T47D (cell line): ENCODE measurements at regions not wholly inside any gene's neighbourhood (a gene's known extent, or its start where the extent isn't known, plus 50 kb on each side); places are given as distances from the start of the nearest gene placed in this dataset.
"Not testable (repeated sequence)": the region's sequence is repeated elsewhere in the genome, so short reads cannot be mapped to it uniquely, and the experiment has no call there.

Experiments
- DNase-seq, 2 experiments: peaks; one replicate each; pipeline versions ENCODE4 v3.0.0 to v3.0.0-alpha.2; 2011 to 2012; ENCODE audit warnings: low read depth in 1 of 2, low spot score in 1 of 2
- JUND ChIP-seq: IDR thresholded peaks from 2 replicates; pipeline ENCODE4 v1.6.1; 2012; ENCODE audit warnings: low read depth
- in situ Hi-C: cut with HindIII; loops from 2 replicates; pipeline ENCODE4 v1.10.0; 2016; ENCODE audit warnings: low sequenced_read_pairs, low pct_unique_long_range_greater_than_20kb

DNA sequence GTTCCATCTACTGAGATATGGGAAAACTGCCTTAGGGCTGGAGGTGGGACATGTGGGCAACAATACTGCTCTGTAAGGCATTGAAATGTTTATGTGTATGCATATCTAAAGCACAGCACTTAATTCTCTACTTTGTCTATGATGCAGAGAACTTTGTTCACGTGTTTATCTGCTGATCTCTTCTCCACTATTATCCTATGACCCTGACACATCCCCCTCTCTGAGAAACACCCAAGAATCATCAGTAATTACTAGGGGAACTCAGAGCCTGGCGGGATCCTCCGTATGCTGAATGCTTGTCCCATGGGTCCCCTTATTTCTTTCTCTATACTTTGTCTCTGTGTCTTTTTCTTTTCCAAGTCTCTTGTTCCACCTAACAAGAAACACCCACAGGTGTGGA is 63.8 kb downstream of the OR4A15 start:
- in situ Hi-C loops, DNase-seq: not testable (repeated sequence)

DNA sequence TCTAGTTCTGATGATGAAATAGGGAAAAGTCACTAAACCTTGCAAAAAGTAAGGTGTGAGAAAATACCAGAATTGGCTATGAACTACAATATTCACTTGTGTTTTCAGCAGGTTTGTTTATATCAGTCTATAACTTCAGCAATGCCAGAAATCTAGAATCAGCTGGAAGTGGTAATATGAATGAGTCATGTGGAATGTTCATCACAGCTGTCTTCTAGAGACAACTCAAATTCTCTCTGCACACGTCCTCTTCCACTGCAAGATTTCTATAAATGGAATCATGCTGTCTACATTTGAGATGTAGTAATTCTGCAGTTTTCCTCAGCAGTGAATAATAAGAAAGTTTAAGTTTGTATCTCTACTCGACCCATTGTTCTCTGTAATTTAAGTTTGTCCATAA is 89.9 kb downstream of the OR4A15 start:
- no peak for DNase-seq
- in situ Hi-C loops = no loop called here
- TF ChIP-seq JUND = no peak

DNA sequence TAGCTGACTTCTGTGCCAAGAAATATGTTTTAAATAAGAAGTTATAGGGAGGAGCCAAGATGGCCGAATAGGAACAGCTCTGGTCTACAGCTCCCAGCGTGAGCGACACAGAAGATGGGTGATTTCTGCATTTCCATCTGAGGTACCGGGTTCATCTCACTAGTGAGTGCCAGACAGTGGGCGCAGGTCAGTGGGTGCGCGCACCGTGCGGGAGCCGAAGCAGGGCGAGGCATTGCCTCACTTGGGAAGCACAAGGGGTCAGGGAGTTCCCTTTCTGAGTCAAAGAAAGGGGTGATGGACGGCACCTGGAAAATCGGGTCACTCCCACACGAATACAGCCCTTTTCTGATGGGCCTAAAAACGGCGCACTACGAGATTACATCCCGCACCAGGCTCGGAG is 92.1 kb downstream of the OR4A15 start:
- in situ Hi-C loops, DNase-seq: not testable (repeated sequence)

DNA sequence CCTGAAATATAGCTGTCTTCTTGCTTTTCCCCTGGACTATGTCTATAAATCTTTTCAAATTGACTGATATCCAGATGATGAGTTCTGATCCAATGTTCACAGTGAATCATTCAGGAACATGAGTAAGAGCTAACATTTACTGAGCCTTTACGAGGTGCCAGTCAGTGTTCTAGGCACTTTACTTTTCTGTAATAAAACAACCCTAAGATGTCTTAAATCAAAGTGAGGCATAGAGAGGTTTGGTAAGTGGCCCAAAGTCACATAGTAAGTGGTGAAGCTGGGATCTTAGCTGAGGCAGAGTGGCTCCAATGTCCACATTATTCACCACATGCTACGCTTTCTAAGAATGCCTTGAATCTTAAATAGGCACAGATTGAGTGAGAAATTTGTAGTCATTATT is 79.9 kb upstream of the OR4C15 start:
- DNase-seq = no peak
- in situ Hi-C loops = no loop called here
- no peak for TF ChIP-seq JUND

DNA sequence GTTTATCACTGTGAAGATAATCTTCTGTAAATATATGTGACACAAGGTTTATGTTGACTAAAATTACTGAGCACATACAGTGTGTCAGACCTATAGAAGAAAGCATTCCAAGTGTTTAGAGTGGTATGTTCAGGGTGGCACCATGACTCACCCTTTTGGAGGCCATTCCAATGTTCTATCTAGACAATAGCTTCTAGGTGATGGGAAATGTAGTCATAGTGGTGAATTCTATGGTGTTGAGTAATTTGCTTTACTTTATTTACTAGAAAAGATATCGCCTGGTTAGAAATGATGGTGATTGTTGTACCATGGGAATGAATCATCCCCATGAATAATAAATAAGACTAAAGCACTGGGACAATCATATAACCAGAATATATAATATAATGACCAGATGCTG is 72.9 kb upstream of the OR4C15 start:
- no peak for DNase-seq
- TF ChIP-seq JUND = no peak
- in situ Hi-C loops = no loop called here

DNA sequence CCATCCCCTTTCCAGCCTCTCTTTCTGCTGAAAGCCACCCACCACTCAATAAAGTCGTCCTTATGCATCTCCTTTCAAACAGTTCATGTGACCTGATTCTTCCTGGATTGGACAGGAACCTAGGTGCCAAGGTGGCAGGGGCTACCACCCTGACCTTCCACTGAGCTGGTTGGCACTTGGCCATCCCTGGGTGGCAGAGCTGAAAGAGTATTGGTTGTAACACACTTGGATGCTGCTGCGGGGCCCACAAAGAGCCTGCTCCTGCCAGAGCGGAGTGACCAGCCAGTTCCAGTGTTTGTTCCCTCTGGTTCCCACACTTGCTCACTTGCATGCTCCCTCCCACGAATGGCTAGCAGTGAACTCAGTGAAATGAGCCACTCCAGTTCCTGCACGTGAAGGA is 57.2 kb upstream of the OR4C15 start:
- TF ChIP-seq JUND = no peak
- DNase-seq = no peak
- in situ Hi-C loops = no loop called here

DNA sequence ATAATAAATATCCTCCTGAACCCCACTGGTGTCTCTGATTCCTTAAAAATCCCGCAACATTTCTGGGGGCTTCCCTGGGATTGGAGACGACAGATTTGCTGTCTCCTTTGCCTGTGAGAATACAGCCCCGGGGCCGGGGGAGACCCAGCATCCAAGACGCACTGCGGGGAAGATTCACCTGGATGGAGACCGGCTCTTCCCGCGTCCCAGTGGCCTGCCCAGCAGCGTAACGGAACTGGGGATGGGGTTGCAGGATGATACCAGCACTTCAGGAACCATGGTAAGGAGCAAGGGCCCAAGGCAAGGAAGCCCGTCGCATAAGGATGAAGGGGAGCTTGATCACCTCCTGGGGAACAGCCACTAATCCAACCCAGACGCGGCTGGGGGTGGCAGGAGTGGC is 53.3 kb upstream of the OR4C15 start:
- DNase-seq = no peak
- no peak for TF ChIP-seq JUND
- in situ Hi-C loops = no loop called here

DNA sequence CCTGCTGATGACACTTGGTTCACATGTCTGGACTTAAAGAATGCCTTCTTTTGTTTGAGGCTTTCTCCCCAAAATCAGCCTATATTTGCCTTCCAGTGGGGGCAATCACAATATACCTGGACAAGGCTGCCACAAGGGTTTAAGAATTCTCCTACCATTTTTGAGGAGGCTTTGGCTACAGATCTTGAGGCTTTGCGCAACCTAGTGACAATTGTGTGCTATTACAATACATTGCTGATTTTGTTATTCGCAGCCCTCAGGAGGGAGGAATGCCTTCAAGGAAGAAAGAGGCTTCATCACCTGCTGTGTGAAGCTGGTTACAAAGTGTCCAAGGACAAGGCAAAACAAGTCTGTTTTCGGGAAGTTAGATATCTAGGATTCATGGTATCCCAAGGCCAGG is 50.8 kb upstream of the OR4C15 start:
- DNase-seq = peak in 1 of 2 experiments; percentile 33
- in situ Hi-C loops = no loop called here
- TF ChIP-seq JUND = no peak
